IMR-90 (cell line): ENCODE measurements at regions not wholly inside any gene's neighbourhood (a gene's known extent, or its start where the extent isn't known, plus 50 kb on each side); places are given as distances from the start of the nearest gene placed in this dataset.

ENCODE experiments used
- BHLHE40 ChIP-seq: fragments of 150-350 bp; IDR thresholded peaks from 2 replicates; pipeline ENCODE4 v1.6.1; 2016; ENCODE audit warnings: mild to moderate bottlenecking, low read depth, low read length
- CEBPB ChIP-seq: IDR thresholded peaks from 2 replicates; pipeline ENCODE4 v1.6.1; 2012; ENCODE audit warnings: low read depth, low read length, improper control_type of control experiment
- CHD1 ChIP-seq: IDR thresholded peaks from 2 replicates; pipeline ENCODE4 v1.6.1; 2012; ENCODE audit warnings: low read depth, low read length, improper control_type of control experiment
- FOS ChIP-seq: fragments of 150-350 bp; IDR thresholded peaks from 2 replicates; pipeline ENCODE4 v1.6.1; 2016; ENCODE audit warnings: low read depth, low read length
- MAFK ChIP-seq: IDR thresholded peaks from 2 replicates; pipeline ENCODE4 v1.6.1; 2012; ENCODE audit warnings: low read depth, low read length, improper control_type of control experiment
- MAZ ChIP-seq: IDR thresholded peaks from 2 replicates; pipeline ENCODE4 v1.6.1; 2012; ENCODE audit warnings: low read depth, mild to moderate bottlenecking, low read length, improper control_type of control experiment, moderate library complexity, borderline replicate concordance
- MXI1 ChIP-seq: IDR thresholded peaks from 2 replicates; pipeline ENCODE4 v1.6.1; 2012; ENCODE audit warnings: low read depth, mild to moderate bottlenecking, low read length, moderate library complexity, borderline replicate concordance
- POLR2A ChIP-seq: IDR thresholded peaks from 2 replicates; pipeline ENCODE4 v1.6.1; 2012; ENCODE audit warnings: mild to moderate bottlenecking, low read depth, low read length
- RAD21 ChIP-seq: IDR thresholded peaks from 2 replicates; pipeline ENCODE4 v1.6.1; 2012; ENCODE audit warnings: low read length, improper control_type of control experiment
- RCOR1 ChIP-seq: IDR thresholded peaks from 2 replicates; pipeline ENCODE4 v1.6.1; 2012; ENCODE audit warnings: mild to moderate bottlenecking, low read length, improper control_type of control experiment; ENCODE audit not compliant: insufficient replicate concordance
- RFX5 ChIP-seq: IDR thresholded peaks from 2 replicates; pipeline ENCODE4 v1.8.0; 2012; ENCODE audit warnings: low read depth, mild to moderate bottlenecking, low read length, moderate library complexity
- SMC3 ChIP-seq: fragments of 150-350 bp; IDR thresholded peaks from 2 replicates; pipeline ENCODE4 v1.6.1; 2016; ENCODE audit warnings: low read depth, mild to moderate bottlenecking, antibody characterized with exemption, low read length, moderate library complexity
- USF2 ChIP-seq: fragments of 150-350 bp; IDR thresholded peaks from 2 replicates; pipeline ENCODE4 v1.6.1; 2017; ENCODE audit warnings: mild to moderate bottlenecking, antibody characterized with exemption, low read length, low read depth
- TF ChIP-seq, protein P1 (sequence below): conservative IDR thresholded peaks from 2 replicates; pipeline ENCODE4 v1.5.1; 2012; ENCODE audit warnings: mild to moderate bottlenecking, low read depth, low read length, improper control_type of control experiment

DNA sequence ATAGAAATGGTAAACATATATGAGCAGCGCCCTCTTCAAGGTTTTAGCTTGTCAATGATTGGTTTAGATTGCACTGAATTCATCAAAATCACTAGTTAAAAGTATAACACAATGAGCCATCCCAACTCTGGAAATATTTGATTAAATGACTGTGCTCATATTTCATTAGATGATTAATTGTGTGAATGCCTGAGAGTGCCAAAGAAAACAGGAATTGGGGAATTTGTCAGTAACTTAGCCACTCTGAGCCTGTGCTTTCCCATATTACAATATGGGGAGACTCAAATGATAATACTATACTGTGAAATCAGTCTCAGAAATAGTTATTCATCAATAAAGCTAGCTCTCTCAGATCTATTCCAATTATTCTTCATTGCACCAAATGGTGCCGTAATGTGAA lies 2087.6 kb upstream of the CELF4 start:
- TF ChIP-seq, protein P1, sequence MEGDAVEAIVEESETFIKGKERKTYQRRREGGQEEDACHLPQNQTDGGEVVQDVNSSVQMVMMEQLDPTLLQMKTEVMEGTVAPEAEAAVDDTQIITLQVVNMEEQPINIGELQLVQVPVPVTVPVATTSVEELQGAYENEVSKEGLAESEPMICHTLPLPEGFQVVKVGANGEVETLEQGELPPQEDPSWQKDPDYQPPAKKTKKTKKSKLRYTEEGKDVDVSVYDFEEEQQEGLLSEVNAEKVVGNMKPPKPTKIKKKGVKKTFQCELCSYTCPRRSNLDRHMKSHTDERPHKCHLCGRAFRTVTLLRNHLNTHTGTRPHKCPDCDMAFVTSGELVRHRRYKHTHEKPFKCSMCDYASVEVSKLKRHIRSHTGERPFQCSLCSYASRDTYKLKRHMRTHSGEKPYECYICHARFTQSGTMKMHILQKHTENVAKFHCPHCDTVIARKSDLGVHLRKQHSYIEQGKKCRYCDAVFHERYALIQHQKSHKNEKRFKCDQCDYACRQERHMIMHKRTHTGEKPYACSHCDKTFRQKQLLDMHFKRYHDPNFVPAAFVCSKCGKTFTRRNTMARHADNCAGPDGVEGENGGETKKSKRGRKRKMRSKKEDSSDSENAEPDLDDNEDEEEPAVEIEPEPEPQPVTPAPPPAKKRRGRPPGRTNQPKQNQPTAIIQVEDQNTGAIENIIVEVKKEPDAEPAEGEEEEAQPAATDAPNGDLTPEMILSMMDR = no peak
- no peak for TF ChIP-seq USF2
- TF ChIP-seq POLR2A = no peak
- TF ChIP-seq RCOR1 = no peak
- TF ChIP-seq RFX5 = no peak
- no peak for TF ChIP-seq RAD21
- no peak for TF ChIP-seq BHLHE40
- no peak for TF ChIP-seq MXI1
- TF ChIP-seq MAZ = no peak
- no peak for TF ChIP-seq CEBPB
- no peak for TF ChIP-seq CHD1
- TF ChIP-seq SMC3 = no peak
- no peak for TF ChIP-seq FOS
- no peak for TF ChIP-seq MAFK
